Spleen (tissue), 11 donors: ENCODE measurements at regions not wholly inside any gene's neighbourhood (a gene's known extent, or its start where the extent isn't known, plus 50 kb on each side); places are given as distances from the start of the nearest gene placed in this dataset.

Experiments used
- DNase-seq: peaks from one replicate; pipeline ENCODE4 v3.0.0-alpha.2; 2020
- H3K27ac ChIP-seq, 8 donors: fragments of 200-600 bp; sonication (generic) in 7 of 8; 1 replicate in 4 of 8; 2 replicates in 4 of 8; pipeline versions ENCODE4 v1.5.0 to v1.8.0; 2016 to 2021; ENCODE audit warnings: inconsistent platforms in 4 of 8, mild to moderate bottlenecking in 4 of 8, moderate library complexity in 1 of 8
- H3K27me3 ChIP-seq, 7 donors: fragments of 200-600 bp; sonication (generic) in 6 of 7; replicated peaks in 1 of 7; 1 replicate in 4 of 7; 2 replicates in 3 of 7; pipeline versions ENCODE4 v1.5.0 to v1.8.0; 2016 to 2021; ENCODE audit warnings: inconsistent platforms in 3 of 7, mild to moderate bottlenecking in 1 of 7
- H3K36me3 ChIP-seq, 6 donors: fragments of 200-600 bp; sonication (generic) in 5 of 6; 1 replicate in 4 of 6; 2 replicates in 2 of 6; pipeline versions ENCODE4 v1.5.0 to v1.8.0; 2016 to 2021; ENCODE audit warnings: inconsistent platforms in 2 of 6
- H3K4me1 ChIP-seq, 6 donors: fragments of 200-600 bp; sonication (generic) in 5 of 6; 1 replicate in 3 of 6; 2 replicates in 3 of 6; pipeline versions ENCODE4 v1.5.0 to v1.8.0; 2016 to 2021; ENCODE audit warnings: inconsistent platforms in 3 of 6
- H3K4me3 ChIP-seq, 8 donors: fragments of 200-600 bp; sonication (generic) in 7 of 8; 1 replicate in 4 of 8; 2 replicates in 4 of 8; pipeline versions ENCODE4 v1.5.0 to v1.8.0; 2016 to 2021; ENCODE audit warnings: inconsistent platforms in 4 of 8, mild to moderate bottlenecking in 4 of 8, moderate library complexity in 2 of 8
- H3K9me3 ChIP-seq, 8 donors: fragments of 200-600 bp; sonication (generic) in 7 of 8; 1 replicate in 4 of 8; 2 replicates in 4 of 8; pipeline versions ENCODE4 v1.5.0 to v1.8.0; 2016 to 2021; ENCODE audit warnings: inconsistent platforms in 4 of 8
- POLR2A ChIP-seq, 3 donors: fragments of 450-650 bp; IDR thresholded peaks; one replicate each; pipeline ENCODE4 v1.5.1; 2017; ENCODE audit warnings: antibody characterized with exemption in 3 of 3, mild to moderate bottlenecking in 1 of 3
- POLR2AphosphoS5 ChIP-seq, 3 donors: sonication (generic); formaldehyde crosslinking; IDR thresholded peaks; one replicate each; pipeline ENCODE4 v1.5.1; 2017; ENCODE audit warnings: antibody characterized with exemption in 3 of 3
- WGBS, 5 donors: extraction: QIAGEN DNeasy Blood & Tissue Kit in 3 of 5; methylation state at CpG; one replicate each; pipeline versions ENCODE4 v1.1.5 to v1.1.7; 2013 to 2018; 5-methylcytosine and 5-hydroxymethylcytosine counted together
- intact Hi-C: fragments of 100-400 bp; cut with DNase I; formaldehyde crosslinking; loops from one replicate; pipeline ENCODE4 v1.15.0; 2023; ENCODE audit warnings: low total_unique reads
- TF ChIP-seq, protein P1 (sequence below), 11 experiments: fragments of 200-600 bp in 7 of 11; fragments of 450-650 bp in 4 of 11; sonication (generic) in 4 of 11; IDR thresholded peaks in 8 of 11; conservative IDR thresholded peaks in 3 of 11; 1 replicate in 7 of 11; 2 replicates in 4 of 11; pipeline versions ENCODE4 v1.4.0 to v1.8.0; 2016 to 2021; ENCODE audit warnings: antibody characterized with exemption in 11 of 11, inconsistent platforms in 4 of 11, mild to moderate bottlenecking in 1 of 11
- donor health status: healthy with polysubstance abuse.
- donor health status: DM: no; HTN: no; CAD: no; lungs with moderate emphysema.
- donor health status: DM: no; HTN: no; CAD: no.
- donor health status: Bipolar disorder and iron deficiency.
- donor health status: healthy.
- donor health status: DM: no; HTN: no; CAD: no.
- donor health status: DM: yes; HTN: yes; CAD: no.

DNA sequence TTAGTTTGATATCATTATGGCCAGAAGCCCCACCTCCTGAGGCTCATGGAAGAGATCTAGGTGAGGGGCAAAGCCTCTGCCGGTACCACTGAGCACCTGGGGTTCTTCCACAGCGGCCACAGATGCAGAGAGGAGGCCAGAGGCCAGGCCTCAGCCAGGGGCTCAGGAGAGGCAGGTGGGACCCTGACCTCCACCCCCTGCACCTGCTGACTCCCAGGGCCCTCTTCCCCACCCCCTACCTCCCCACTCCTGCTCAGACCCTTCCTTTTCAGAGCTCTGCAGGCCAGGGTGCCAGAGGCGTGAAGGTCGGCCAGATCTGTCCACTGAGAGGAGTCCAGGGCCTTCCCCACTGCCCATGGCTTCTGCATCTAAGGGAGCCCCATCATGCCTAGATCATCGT lies 178.7 kb upstream of the PPP2R2D start:
- intact Hi-C loops: no loop called here
- WGBS, 5 donors: 87 to 98% (median 94%) methylated on average over 5 of the region's 5 CpGs

DNA sequence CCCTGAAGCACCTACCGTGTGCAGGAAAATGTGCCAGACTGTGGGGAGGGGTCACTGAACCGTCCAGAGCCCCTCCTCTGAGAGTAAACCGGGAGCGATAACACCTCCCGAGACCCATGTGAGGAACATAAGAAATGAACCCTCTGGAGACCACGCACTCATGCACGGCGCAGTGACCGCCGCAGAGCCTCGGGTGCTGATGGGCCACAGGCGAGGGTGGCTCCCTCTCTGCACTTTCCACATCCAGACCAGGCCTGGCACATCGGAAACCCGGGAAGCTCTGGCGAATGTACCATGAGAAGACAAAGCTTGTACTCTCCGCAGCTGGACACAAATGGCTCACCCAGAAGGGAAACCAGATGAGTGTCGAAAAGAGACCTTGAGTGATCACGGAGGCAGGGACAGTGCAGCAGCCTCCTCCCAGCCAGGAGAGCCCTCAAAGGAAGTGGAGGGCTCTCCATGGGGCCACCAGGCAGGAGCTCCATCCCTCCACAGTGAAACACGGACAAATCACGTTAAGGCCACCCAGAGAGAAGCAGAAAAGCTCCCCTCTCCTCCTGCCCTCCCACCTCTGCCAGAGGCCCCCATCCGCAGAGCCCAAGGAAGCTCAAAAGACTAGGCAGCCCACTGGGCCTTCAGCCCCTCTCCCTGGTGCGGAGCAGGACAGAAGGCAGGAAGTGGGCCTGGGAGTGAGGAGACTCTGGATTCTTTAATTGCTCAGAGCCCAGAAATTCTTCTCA lies 178.1 kb upstream of the PPP2R2D start:
- peak; percentile 51 for DNase-seq
- peaks cover 0 to 17% (median 0%) of the 10 kb centered on the region in 8 donors for H3K9me3 ChIP-seq
- H3K36me3 ChIP-seq: no peaks in the 10 kb centered on the region
- intact Hi-C loops: no loop called here
- no peak overlapping the region for H3K4me3 ChIP-seq
- peaks cover 0 to 14% (median 8%) of the 10 kb centered on the region in 6 donors for H3K4me1 ChIP-seq
- H3K27me3 ChIP-seq: peaks cover 0 to 17% (median 0%) of the 10 kb centered on the region in 7 donors
- no peak for TF ChIP-seq POLR2A (IDR thresholded peaks at IDR 0.05)
- TF ChIP-seq, protein P1, sequence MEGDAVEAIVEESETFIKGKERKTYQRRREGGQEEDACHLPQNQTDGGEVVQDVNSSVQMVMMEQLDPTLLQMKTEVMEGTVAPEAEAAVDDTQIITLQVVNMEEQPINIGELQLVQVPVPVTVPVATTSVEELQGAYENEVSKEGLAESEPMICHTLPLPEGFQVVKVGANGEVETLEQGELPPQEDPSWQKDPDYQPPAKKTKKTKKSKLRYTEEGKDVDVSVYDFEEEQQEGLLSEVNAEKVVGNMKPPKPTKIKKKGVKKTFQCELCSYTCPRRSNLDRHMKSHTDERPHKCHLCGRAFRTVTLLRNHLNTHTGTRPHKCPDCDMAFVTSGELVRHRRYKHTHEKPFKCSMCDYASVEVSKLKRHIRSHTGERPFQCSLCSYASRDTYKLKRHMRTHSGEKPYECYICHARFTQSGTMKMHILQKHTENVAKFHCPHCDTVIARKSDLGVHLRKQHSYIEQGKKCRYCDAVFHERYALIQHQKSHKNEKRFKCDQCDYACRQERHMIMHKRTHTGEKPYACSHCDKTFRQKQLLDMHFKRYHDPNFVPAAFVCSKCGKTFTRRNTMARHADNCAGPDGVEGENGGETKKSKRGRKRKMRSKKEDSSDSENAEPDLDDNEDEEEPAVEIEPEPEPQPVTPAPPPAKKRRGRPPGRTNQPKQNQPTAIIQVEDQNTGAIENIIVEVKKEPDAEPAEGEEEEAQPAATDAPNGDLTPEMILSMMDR (IDR thresholded peaks at IDR 0.05 in 8 of 11, conservative IDR thresholded peaks at IDR 0.05 in 3 of 11): no peak
- TF ChIP-seq POLR2AphosphoS5 (IDR thresholded peaks at IDR 0.05): no peak
- 87 to 91% (median 89%) methylated on average over 22 of the region's 22 CpGs for WGBS, 5 donors
- no peak overlapping the region for H3K27ac ChIP-seq

More for the DNA sequence above, 178.7 kb upstream of the PPP2R2D start:
- H3K36me3 ChIP-seq: no peaks in the 10 kb centered on the region
- peaks cover 0 to 17% (median 0%) of the 10 kb centered on the region in 8 donors for H3K9me3 ChIP-seq
- H3K27me3 ChIP-seq: peaks cover 0 to 17% (median 0%) of the 10 kb centered on the region in 7 donors
- peak; percentile 62 for DNase-seq
- peaks cover 0 to 14% (median 8%) of the 10 kb centered on the region in 6 donors for H3K4me1 ChIP-seq
- no peak overlapping the region for H3K4me3 ChIP-seq
- TF ChIP-seq POLR2A (IDR thresholded peaks at IDR 0.05): no peak
- TF ChIP-seq POLR2AphosphoS5 (IDR thresholded peaks at IDR 0.05): no peak
- TF ChIP-seq, protein P1 (IDR thresholded peaks at IDR 0.05 in 8 of 11, conservative IDR thresholded peaks at IDR 0.05 in 3 of 11): no peak
- H3K27ac ChIP-seq: no peak overlapping the region

DNA sequence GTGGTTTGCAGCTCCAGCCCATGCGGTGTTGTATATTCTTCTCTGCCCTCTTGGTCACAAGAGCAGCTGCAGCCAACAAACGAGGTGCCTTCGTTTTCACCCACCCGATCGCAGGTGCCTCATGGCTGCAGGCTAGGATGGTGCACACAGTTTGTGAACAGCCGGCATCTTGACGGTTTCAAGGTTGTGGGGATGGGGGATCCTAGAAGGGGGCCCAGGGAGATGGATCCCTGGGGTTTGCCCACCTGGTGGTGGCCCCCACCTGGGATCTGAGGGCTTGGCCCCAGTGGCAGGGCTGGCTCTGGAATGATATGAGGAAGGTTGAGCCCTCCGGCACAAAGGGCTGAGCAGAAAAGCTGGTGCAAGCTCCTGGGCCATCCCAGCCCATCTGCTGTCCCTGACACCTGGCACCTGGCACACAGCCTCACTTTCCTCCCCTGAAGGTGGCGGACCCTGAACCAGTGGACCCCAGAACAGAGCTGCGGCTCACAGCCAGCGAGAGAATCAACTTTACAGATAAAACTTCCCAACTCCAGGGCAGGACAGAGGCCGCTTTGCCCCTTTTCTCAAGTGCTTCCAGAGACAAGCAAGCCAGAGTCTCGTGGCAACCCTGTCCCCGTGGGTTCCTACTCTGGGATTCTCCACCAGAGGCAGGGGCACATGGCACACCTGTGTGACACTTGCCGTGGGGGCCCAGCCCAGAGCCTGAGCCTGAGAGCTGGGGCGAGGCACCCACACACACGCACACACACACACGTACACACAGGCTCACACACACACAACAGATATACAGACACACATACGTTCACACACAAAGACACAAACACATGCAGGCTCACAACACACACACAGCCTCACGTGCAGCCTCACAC lies 177.3 kb upstream of the PPP2R2D start:
- peak; percentile 63 for DNase-seq
- Histone ChIP-seq H3K27ac (no peak overlapping the region), H3K9me3 (peaks cover 0 to 16% (median 0%) of the 10 kb centered on the region in 8 donors), H3K4me1 (peaks cover 0 to 14% (median 8%) of the 10 kb centered on the region in 6 donors), H3K4me3 (no peak overlapping the region), H3K36me3 (no peaks in the 10 kb centered on the region), H3K27me3 (peaks cover 0 to 17% (median 0%) of the 10 kb centered on the region in 7 donors)
- no peak for TF ChIP-seq POLR2A (IDR thresholded peaks at IDR 0.05)
- no peak for TF ChIP-seq POLR2AphosphoS5 (IDR thresholded peaks at IDR 0.05)
- TF ChIP-seq, protein P1 (IDR thresholded peaks at IDR 0.05 in 8 of 11, conservative IDR thresholded peaks at IDR 0.05 in 3 of 11): no peak
- intact Hi-C loops: no loop called here
- 85 to 93% (median 87%) methylated on average over 18 to 20 of the region's 20 CpGs for WGBS, 5 donors

DNA sequence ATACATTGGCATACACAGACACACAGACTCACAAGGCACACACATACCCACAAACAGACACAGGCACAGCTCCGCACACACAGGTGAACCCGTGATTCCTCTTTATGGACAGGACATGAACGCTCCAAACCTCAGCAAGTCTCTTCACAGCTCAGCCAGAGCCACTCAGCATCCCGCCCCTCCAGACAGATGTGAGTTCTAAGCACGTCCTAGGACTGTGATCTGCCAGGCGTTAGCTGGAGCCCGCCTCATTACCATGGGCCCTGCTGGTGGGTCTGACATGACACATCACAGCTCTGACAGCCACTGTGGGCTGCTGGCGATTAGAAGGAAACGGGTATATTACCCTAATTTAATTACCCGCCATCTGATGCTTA lies 176.7 kb upstream of the PPP2R2D start:
- no peak overlapping the region for H3K4me3 ChIP-seq
- peaks cover 0 to 17% (median 0%) of the 10 kb centered on the region in 7 donors for H3K27me3 ChIP-seq
- no peak for TF ChIP-seq POLR2A (IDR thresholded peaks at IDR 0.05)
- TF ChIP-seq POLR2AphosphoS5 (IDR thresholded peaks at IDR 0.05): no peak
- TF ChIP-seq, protein P1 (IDR thresholded peaks at IDR 0.05 in 8 of 11, conservative IDR thresholded peaks at IDR 0.05 in 3 of 11): no peak
- H3K27ac ChIP-seq: no peak overlapping the region
- 77 to 85% (median 82%) methylated on average over 7 to 10 of the region's 10 CpGs for WGBS, 5 donors
- DNase-seq: peak; percentile 61
- H3K9me3 ChIP-seq: peaks cover 0 to 9% (median 0%) of the 10 kb centered on the region in 8 donors
- H3K36me3 ChIP-seq: no peaks in the 10 kb centered on the region
- H3K4me1 ChIP-seq: peaks cover 0 to 14% (median 8%) of the 10 kb centered on the region in 6 donors
- intact Hi-C loops: no loop called here
